GM19395 (cell line): ENCODE measurements at regions not wholly inside any gene's neighbourhood (a gene's known extent, or its start where the extent isn't known, plus 50 kb on each side); places are given as distances from the start of the nearest gene placed in this dataset.
"Not testable (repeated sequence)": the region's sequence is repeated elsewhere in the genome, so short reads cannot be mapped to it uniquely, and the experiment has no call there.

Source experiments
- ATAC-seq: cut with Tn5 transposase; IDR thresholded peaks from one replicate; pipeline ENCODE4 v1.9.1; 2021; ENCODE audit warnings: mild to moderate bottlenecking, moderate library complexity; ENCODE audit not compliant: unreplicated experiment

- no peak for ATAC-seq
Measured at GRCh38 chr5:2536632-2537377, 214.7 kb downstream of the IRX2 start.

GRCh38 chr5:2534970-2535369 lies 216.5 kb downstream of the IRX2 start:
- ATAC-seq = no peak

- no peak for ATAC-seq
Measured at GRCh38 chr5:2534251-2534650, 217.2 kb downstream of the IRX2 start.

- not testable (repeated sequence) for ATAC-seq
Measured at GRCh38 chr5:2533848-2534247, 217.6 kb downstream of the IRX2 start.

- ATAC-seq = no peak
Measured at GRCh38 chr5:2532809-2533208, 218.7 kb downstream of the IRX2 start.

GRCh38 chr5:2531318-2531717 lies 220.2 kb downstream of the IRX2 start:
- no peak for ATAC-seq

GRCh38 chr5:2530609-2531008 lies 220.9 kb downstream of the IRX2 start:
- no peak for ATAC-seq

- ATAC-seq = no peak
Measured at GRCh38 chr5:2529371-2530092, 221.9 kb downstream of the IRX2 start.

- no peak for ATAC-seq
Measured at GRCh38 chr5:2525351-2525750, 226.1 kb downstream of the IRX2 start.

GRCh38 chr5:2524620-2525019 lies 226.9 kb downstream of the IRX2 start:
- no peak for ATAC-seq

GRCh38 chr5:2523180-2523579 lies 228.3 kb downstream of the IRX2 start:
- no peak for ATAC-seq

GRCh38 chr5:2522372-2522771 lies 229.1 kb downstream of the IRX2 start:
- no peak for ATAC-seq

GRCh38 chr5:2519153-2519552 lies 232.3 kb downstream of the IRX2 start:
- ATAC-seq = no peak

GRCh38 chr5:2517451-2517850 lies 234.0 kb downstream of the IRX2 start:
- ATAC-seq = no peak

- ATAC-seq = no peak
Measured at GRCh38 chr5:2515180-2515764, 236.2 kb downstream of the IRX2 start.

GRCh38 chr5:2514484-2514883 lies 237.0 kb downstream of the IRX2 start:
- ATAC-seq = no peak

- ATAC-seq = no peak
Measured at GRCh38 chr5:2511706-2512105, 239.8 kb downstream of the IRX2 start.

- ATAC-seq = no peak
Measured at GRCh38 chr5:2511126-2511525, 240.4 kb downstream of the IRX2 start.

GRCh38 chr5:2509527-2509926 lies 241.9 kb downstream of the IRX2 start:
- ATAC-seq = no peak

GRCh38 chr5:2508514-2508913 lies 243.0 kb downstream of the IRX2 start:
- no peak for ATAC-seq

GRCh38 chr5:2507611-2508010 lies 243.9 kb downstream of the IRX2 start:
- no peak for ATAC-seq

- ATAC-seq = no peak
Measured at GRCh38 chr5:2506603-2507002, 244.9 kb downstream of the IRX2 start.
